OCI-LY3 (cell line): ENCODE measurements at regions not wholly inside any gene's neighbourhood (a gene's known extent, or its start where the extent isn't known, plus 50 kb on each side); places are given as distances from the start of the nearest gene placed in this dataset.

Experiments
- H2AFZ ChIP-seq: fragments of 200-600, 300-600 bp; shearing (Covaris generic); 2 replicates; pipeline ENCODE4 v1.6.0; 2014; ENCODE audit warnings: antibody characterized with exemption, low read depth, low read length
- H3K27ac ChIP-seq: fragments of 200-600, 300-600 bp; sonication (generic); 2 replicates; pipeline ENCODE4 v1.5.1; 2014; ENCODE audit warnings: mild to moderate bottlenecking, low read length, moderate library complexity, mixed read lengths
- H3K27me3 ChIP-seq: fragments of 200-600, 300-600 bp; sonication (generic); 2 replicates; pipeline ENCODE4 v1.6.1; 2014; ENCODE audit warnings: low read depth, low read length, mixed read lengths
- H3K36me3 ChIP-seq: fragments of 200-600, 300-600 bp; sonication (generic); replicated peaks from 2 replicates; pipeline ENCODE3; 2014; ENCODE audit warnings: low read depth, low read length, mixed read lengths
- H3K4me1 ChIP-seq: fragments of 300-600, 200-600 bp; sonication (generic); 2 replicates; pipeline ENCODE4 v1.6.1; 2014; ENCODE audit warnings: low read length, mixed read lengths
- H3K4me2 ChIP-seq: fragments of 200-600, 300-600 bp; sonication (generic); 2 replicates; pipeline ENCODE4 v1.6.1; 2014; ENCODE audit warnings: low read length, mixed read lengths
- H3K4me3 ChIP-seq: fragments of 300-600, 200-600 bp; sonication (generic); 2 replicates; pipeline ENCODE4 v1.5.1; 2014; ENCODE audit warnings: antibody characterized with exemption, mild to moderate bottlenecking, low read length, moderate library complexity
- H3K79me2 ChIP-seq: fragments of 300-600, 200-600 bp; shearing (Covaris generic); 2 replicates; pipeline ENCODE4 v1.6.1; 2014; ENCODE audit warnings: mild to moderate bottlenecking, low read length, mixed read lengths
- H3K9ac ChIP-seq: fragments of 300-600, 200-600 bp; shearing (Covaris generic); 2 replicates; pipeline ENCODE4 v1.6.0; 2014; ENCODE audit warnings: mild to moderate bottlenecking, low read length, moderate library complexity
- H3K9me3 ChIP-seq: fragments of 200-600, 300-600 bp; shearing (Covaris generic); 2 replicates; pipeline ENCODE4 v1.6.1; 2014; ENCODE audit warnings: low read length, mixed read lengths; ENCODE audit not compliant: insufficient read depth
- H4K20me1 ChIP-seq: fragments of 200-600, 300-600 bp; sonication (generic); 2 replicates; pipeline ENCODE4 v1.6.1; 2016; ENCODE audit warnings: low read length, mixed read lengths; ENCODE audit not compliant: insufficient read depth
- CTCF ChIP-seq: fragments of 200-600, 300-600 bp; sonication (generic); IDR thresholded peaks from 2 replicates; pipeline ENCODE4 v1.5.1; 2014; ENCODE audit warnings: antibody characterized with exemption, low read length, low read depth
- EZH2phosphoT487 ChIP-seq: fragments of 200-600 bp; shearing (Covaris generic); IDR thresholded peaks from 2 replicates; pipeline ENCODE4 v1.6.1; 2018; ENCODE audit warnings: antibody characterized with exemption, mixed run types, low read depth

GRCh38 chr10:78688901-78689583 is 379.7 kb upstream of the ZMIZ1 start:
- no peak overlapping the region for H3K4me3 ChIP-seq
- no peak overlapping the region for H3K9ac ChIP-seq
- no peaks in the 10 kb centered on the region for H3K9me3 ChIP-seq
- H2AFZ ChIP-seq, result no peak overlapping the region
- TF ChIP-seq EZH2phosphoT487, result no peak
- no peak for TF ChIP-seq CTCF
- no peaks in the 10 kb centered on the region for H3K79me2 ChIP-seq
- H3K27me3 ChIP-seq, result 0 out of 2 replicates have a peak, but pooled peaks cover 8% of the 10 kb centered on the region
- H4K20me1 ChIP-seq, result no peaks in the 10 kb centered on the region
- H3K4me2 ChIP-seq, result no peak overlapping the region
- no peak overlapping the region for H3K27ac ChIP-seq
- H3K4me1 ChIP-seq, result no peaks in the 10 kb centered on the region
- no peaks in the 10 kb centered on the region for H3K36me3 ChIP-seq

- Histone ChIP-seq H3K9me3 (no peaks in the 10 kb centered on the region), H4K20me1 (no peaks in the 10 kb centered on the region), H3K27me3 (peaks cover 13% of the 10 kb centered on the region; the same call in 1 of the 2 replicates), H3K27ac (no peak overlapping the region), H3K79me2 (no peaks in the 10 kb centered on the region), H3K4me2 (no peak overlapping the region), H3K36me3 (no peaks in the 10 kb centered on the region), H2AFZ (no peak overlapping the region), H3K4me3 (no peak overlapping the region), H3K4me1 (no peaks in the 10 kb centered on the region), H3K9ac (no peak overlapping the region)
- TF ChIP-seq EZH2phosphoT487 (no peak), CTCF (no peak)
Observed at GRCh38 chr10:78689584-78689935, 379.2 kb upstream of the ZMIZ1 start.

GRCh38 chr10:78690354-78691111 is 378.2 kb upstream of the ZMIZ1 start:
- H3K27me3 ChIP-seq, result peaks cover 14% of the 10 kb centered on the region; the same call in 1 of the 2 replicates
- no peak overlapping the region for H3K4me2 ChIP-seq
- H3K36me3 ChIP-seq, result no peaks in the 10 kb centered on the region
- H3K79me2 ChIP-seq, result no peaks in the 10 kb centered on the region
- no peak overlapping the region for H3K27ac ChIP-seq
- no peaks in the 10 kb centered on the region for H4K20me1 ChIP-seq
- H2AFZ ChIP-seq, result no peak overlapping the region
- no peak overlapping the region for H3K4me3 ChIP-seq
- TF ChIP-seq CTCF (no peak), EZH2phosphoT487 (no peak)
- H3K4me1 ChIP-seq, result no peaks in the 10 kb centered on the region
- no peak overlapping the region for H3K9ac ChIP-seq
- H3K9me3 ChIP-seq, result no peaks in the 10 kb centered on the region

GRCh38 chr10:78691301-78692030 is 377.3 kb upstream of the ZMIZ1 start:
- Histone ChIP-seq H3K79me2 (no peaks in the 10 kb centered on the region), H3K27ac (no peak overlapping the region), H3K27me3 (peaks cover 14% of the 10 kb centered on the region; the same call in 1 of the 2 replicates), H2AFZ (no peak overlapping the region), H3K9me3 (no peaks in the 10 kb centered on the region), H3K4me2 (no peak overlapping the region), H3K9ac (no peak overlapping the region), H3K36me3 (no peaks in the 10 kb centered on the region), H3K4me3 (no peak overlapping the region), H3K4me1 (no peaks in the 10 kb centered on the region), H4K20me1 (no peaks in the 10 kb centered on the region)
- TF ChIP-seq EZH2phosphoT487 (no peak), CTCF (no peak)
